WI38 (cell line): ENCODE measurements at regions not wholly inside any gene's neighbourhood (a gene's known extent, or its start where the extent isn't known, plus 50 kb on each side); places are given as distances from the start of the nearest gene placed in this dataset.

Experiments
- H3K4me3 ChIP-seq: 2 replicates; pipeline ENCODE4 v1.5.1; 2011; ENCODE audit warnings: low read depth, mild to moderate bottlenecking, control low read depth, low read length
- CTCF ChIP-seq: IDR thresholded peaks from 2 replicates; pipeline ENCODE4 v1.5.1; 2012; ENCODE audit warnings: low read depth, mild to moderate bottlenecking, control low read depth, low read length

GRCh38 chr4:10740891-10741620, 56.5 kb upstream of the CLNK start:
- TF ChIP-seq CTCF: no peak
- H3K4me3 ChIP-seq: no peak overlapping the region

DNA sequence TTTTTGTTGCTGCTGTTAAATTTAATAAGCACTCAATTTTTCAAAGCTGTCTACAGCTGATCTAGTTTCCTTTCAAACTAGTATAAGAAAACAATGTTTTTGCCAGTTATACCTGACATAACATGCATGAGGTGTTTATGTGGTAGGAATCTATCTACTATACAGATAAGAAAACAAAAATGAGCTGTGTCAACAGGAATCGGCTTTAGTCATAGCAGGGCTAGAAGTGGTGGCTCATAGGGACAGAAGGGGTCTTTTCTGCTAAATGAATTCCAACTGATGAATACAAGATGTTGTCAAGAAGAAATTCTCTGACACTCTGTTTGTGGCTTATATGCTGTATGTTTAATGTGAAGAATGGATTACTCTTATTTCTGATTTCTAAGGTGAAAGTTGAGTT, 55.7 kb upstream of the CLNK start:
- no peak overlapping the region for H3K4me3 ChIP-seq
- TF ChIP-seq CTCF: no peak

DNA sequence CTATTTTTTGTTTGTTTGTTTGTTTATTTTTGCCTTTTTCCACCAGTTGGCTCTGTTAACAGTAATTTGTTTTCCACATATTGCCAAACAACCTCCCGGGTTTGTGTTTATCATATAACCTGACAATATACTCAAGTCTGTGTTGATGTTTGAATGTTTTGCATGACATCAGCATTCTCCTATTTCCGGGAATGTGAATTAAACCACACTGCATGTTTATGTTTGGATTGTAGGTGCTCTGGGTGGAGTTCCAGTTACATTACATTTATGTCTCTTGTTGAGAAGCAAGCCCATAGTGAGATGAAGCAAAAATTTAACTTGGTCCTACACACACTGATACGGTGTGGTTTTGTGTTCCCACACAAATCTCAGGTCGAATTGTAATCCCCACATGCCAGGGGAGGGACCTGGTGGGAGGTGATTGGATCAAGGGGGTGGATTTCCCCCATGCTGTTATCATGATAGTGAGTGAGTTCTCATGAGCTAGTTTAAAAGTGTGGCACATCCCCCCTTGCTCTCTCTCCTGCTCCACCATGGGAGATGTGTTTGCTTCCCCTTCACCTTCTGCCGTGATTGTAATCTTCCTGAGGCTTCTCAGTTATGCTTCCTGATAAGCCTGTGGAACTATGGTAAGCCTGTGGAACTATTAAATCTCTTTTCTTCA, 54.4 kb upstream of the CLNK start:
- no peak overlapping the region for H3K4me3 ChIP-seq
- TF ChIP-seq CTCF: no peak

DNA sequence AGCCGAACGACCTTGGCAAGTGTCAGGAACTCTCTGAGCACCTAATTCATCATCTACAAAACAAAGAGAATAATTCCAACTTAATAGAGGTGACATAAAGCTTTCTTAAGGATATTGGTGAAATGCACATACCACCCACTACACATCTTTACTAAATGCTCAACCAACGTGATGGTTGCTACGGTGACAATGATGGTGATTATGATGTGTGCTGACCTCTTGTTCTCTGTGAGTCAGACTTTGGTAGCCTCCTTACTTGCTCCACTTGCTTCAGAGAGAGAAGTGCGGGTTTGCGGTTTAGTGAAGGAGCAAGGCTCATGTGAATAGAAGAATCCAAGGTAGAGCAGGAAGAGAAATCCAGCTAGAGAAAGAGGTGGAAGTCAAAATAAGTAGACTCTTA, 52.8 kb upstream of the CLNK start:
- no peak overlapping the region for H3K4me3 ChIP-seq
- no peak for TF ChIP-seq CTCF

DNA sequence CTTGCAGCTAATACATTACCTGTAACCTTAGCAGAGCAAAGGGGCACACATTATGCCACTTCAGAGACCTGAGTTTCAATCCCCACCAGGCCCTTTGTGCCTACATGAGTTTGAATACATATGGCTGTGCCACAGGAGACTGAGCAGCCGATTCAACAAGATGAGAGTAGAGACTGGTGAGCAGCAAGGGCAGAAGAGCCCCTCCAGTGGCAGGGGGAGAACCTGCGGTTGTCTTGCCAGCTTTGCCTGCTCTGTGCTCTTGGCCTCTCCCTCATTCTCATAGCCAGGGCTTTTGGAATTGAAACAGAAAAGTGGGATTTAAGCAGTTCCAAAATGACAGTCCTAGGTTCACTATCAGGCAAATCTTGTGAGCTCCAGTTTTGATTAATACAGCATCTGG, 52.3 kb upstream of the CLNK start:
- TF ChIP-seq CTCF: no peak
- no peak overlapping the region for H3K4me3 ChIP-seq

DNA sequence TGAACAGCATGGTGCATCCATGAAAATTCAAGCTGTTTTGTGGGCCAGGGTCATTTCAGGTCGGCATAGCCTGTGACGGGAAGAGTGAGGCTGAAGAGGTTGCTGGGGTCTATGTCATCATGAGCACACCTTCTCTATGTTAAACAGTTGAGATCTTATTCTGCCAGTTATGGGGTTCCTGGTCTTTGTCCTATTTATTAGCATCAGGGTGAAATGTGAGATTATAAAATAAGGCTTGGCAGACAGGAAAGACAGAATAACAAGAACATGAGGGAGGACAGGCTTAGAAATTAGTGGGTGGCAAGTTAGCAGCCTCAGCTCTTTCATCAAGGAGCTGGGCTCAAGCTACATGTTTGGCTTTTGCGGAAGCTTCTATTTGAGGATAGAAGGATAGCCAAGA, 51.7 kb upstream of the CLNK start:
- TF ChIP-seq CTCF: no peak
- H3K4me3 ChIP-seq: no peak overlapping the region

DNA sequence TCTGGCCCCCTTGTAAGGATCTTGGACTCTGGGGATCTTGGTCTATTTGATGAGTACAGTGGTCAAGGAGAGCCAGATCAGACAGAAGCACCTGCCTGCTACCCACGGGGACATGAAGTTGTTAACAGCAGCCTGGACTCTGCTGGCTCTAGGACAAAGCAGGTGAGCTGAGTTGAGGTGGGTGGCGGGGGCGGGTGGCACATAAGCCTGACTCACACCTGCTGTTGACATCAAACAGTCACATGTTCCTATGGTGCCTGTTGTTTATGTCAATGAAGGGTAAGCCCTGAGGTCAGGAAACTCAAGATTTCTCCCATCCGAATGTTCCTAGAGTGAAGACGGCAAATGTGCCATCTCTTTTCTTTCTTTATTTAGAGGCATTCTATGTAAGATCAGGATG, 50.1 kb upstream of the CLNK start:
- no peak for TF ChIP-seq CTCF
- no peak overlapping the region for H3K4me3 ChIP-seq
